B cell (primary cell): ENCODE measurements at regions not wholly inside any gene's neighbourhood (a gene's known extent, or its start where the extent isn't known, plus 50 kb on each side); places are given as distances from the start of the nearest gene placed in this dataset.

Source experiments
- ATAC-seq: fragments of 200-7000 bp; cut with Tn5 transposase; one replicate; pipeline ENCODE4 v1.10.0; 2021; ENCODE audit warnings: low read depth, mild to moderate bottlenecking, moderate number of reproducible peaks, moderate library complexity
- CTCF ChIA-PET: fragments of 350-600 bp; sonication (Branson Sonifier 250); formaldehyde crosslinking; loops from one replicate; lab custom pipeline; 2021; ENCODE audit warnings: antibody characterized with exemption, inconsistent platforms; lab: Charles Lee
- POLR2A ChIA-PET: fragments of 350-600 bp; sonication (Branson Sonifier 250); formaldehyde crosslinking; loops from one replicate; lab custom pipeline; 2021; ENCODE audit warnings: antibody characterized with exemption; lab: Charles Lee
- DNase-seq: peaks from one replicate; pipeline ENCODE4 v3.0.0; 2013
- H2AFZ ChIP-seq: 2 replicates; pipeline ENCODE4 v1.6.1; 2012; ENCODE audit warnings: mild to moderate bottlenecking, low read depth, low read length; ENCODE audit not compliant: insufficient read depth, poor library complexity, severe bottlenecking
- H3K27ac ChIP-seq, 2 donors: 1 replicate in 1 of 2; 2 replicates in 1 of 2; pipeline ENCODE4 v1.5.1; 2012 to 2013; ENCODE audit warnings: low read length in 2 of 2, mild to moderate bottlenecking in 2 of 2, moderate library complexity in 1 of 2
- H3K27me3 ChIP-seq, 4 experiments: fragments of 200-600 bp in 1 of 4; sonication (generic) in 1 of 4; replicated peaks in 1 of 4; 1 replicate in 2 of 4; 2 replicates in 2 of 4; pipeline versions ENCODE4 v1.6.1 to v1.7.0; 2013 to 2016; ENCODE audit warnings: low read length in 3 of 4, mild to moderate bottlenecking in 2 of 4, mixed read lengths in 1 of 4, moderate library complexity in 1 of 4; ENCODE audit not compliant: insufficient read depth in 4 of 4, control insufficient read depth in 3 of 4; ENCODE audit errors: control extremely low read depth in 1 of 4
- H3K36me3 ChIP-seq, 2 experiments: replicated peaks in 1 of 2; 1 replicate in 1 of 2; 2 replicates in 1 of 2; pipeline versions ENCODE4 v1.6.1 to v1.7.1; 2013; ENCODE audit warnings: low read length in 1 of 2; ENCODE audit not compliant: insufficient read depth in 2 of 2, control insufficient read depth in 1 of 2; ENCODE audit errors: control extremely low read depth in 1 of 2, extremely low read depth in 1 of 2
- H3K4me1 ChIP-seq, 2 donors: fragments of 200-600 bp in 1 of 2; sonication (generic) in 1 of 2; 1 replicate in 1 of 2; 2 replicates in 1 of 2; pipeline versions ENCODE4 v1.5.1 to v1.6.1; 2013 to 2017; ENCODE audit warnings: low read length in 2 of 2; ENCODE audit not compliant: control insufficient read depth in 2 of 2, insufficient read depth in 2 of 2
- H3K4me2 ChIP-seq: replicated peaks from 2 replicates; pipeline ENCODE3; 2012; ENCODE audit warnings: mild to moderate bottlenecking, low read depth, low read length; ENCODE audit not compliant: poor library complexity, severe bottlenecking
- H3K4me3 ChIP-seq, 5 experiments: fragments of 200-600 bp in 1 of 5; sonication (generic) in 1 of 5; 1 replicate in 3 of 5; 2 replicates in 2 of 5; pipeline versions ENCODE4 v1.5.1 to v1.7.0; 2011 to 2016; ENCODE audit warnings: low read length in 4 of 5, mild to moderate bottlenecking in 4 of 5, low read depth in 2 of 5, control low read depth in 1 of 5, moderate library complexity in 1 of 5; ENCODE audit not compliant: insufficient read depth in 1 of 5; ENCODE audit errors: control extremely low read depth in 1 of 5, extremely low read depth in 1 of 5
- H3K79me2 ChIP-seq: fragments of 200-600 bp; sonication (generic); one replicate; pipeline ENCODE4 v1.6.0; 2016; ENCODE audit warnings: low read length; ENCODE audit not compliant: control insufficient read depth, insufficient read depth
- H3K9ac ChIP-seq: fragments of 200-600 bp; sonication (generic); 2 replicates; pipeline ENCODE4 v1.6.1; 2017; ENCODE audit warnings: mild to moderate bottlenecking, low read length, moderate library complexity
- H3K9me3 ChIP-seq, 3 donors: one replicate each; pipeline versions ENCODE4 v1.6.1 to v1.7.1; 2013; ENCODE audit warnings: low read length in 2 of 3; ENCODE audit not compliant: control insufficient read depth in 2 of 3, insufficient read depth in 1 of 3; ENCODE audit errors: control extremely low read depth in 1 of 3
- H4K20me1 ChIP-seq: 2 replicates; pipeline ENCODE4 v1.6.0; 2012; ENCODE audit warnings: mild to moderate bottlenecking, low read length; ENCODE audit not compliant: insufficient read depth, control insufficient read depth, poor library complexity, severe bottlenecking
- H3K27ac Mint-ChIP-seq: one replicate; pipeline ENCODE4 v1.8.0; 2021; ENCODE audit warnings: mixed read lengths
- H3K27me3 Mint-ChIP-seq: one replicate; pipeline ENCODE4 v1.8.0; 2021; ENCODE audit warnings: mixed read lengths
- H3K4me1 Mint-ChIP-seq: one replicate; pipeline ENCODE4 v1.8.0; 2021; ENCODE audit warnings: mixed read lengths
- H3K4me3 Mint-ChIP-seq: one replicate; pipeline ENCODE4 v1.8.0; 2021; ENCODE audit warnings: mixed read lengths
- H3K9me3 Mint-ChIP-seq: one replicate; pipeline ENCODE4 v1.8.0; 2022; ENCODE audit warnings: mixed read lengths; ENCODE audit not compliant: insufficient read depth
- EZH2 ChIP-seq: IDR thresholded peaks from 2 replicates; pipeline ENCODE4 v1.6.1; 2012; ENCODE audit warnings: borderline replicate concordance, low read depth, mild to moderate bottlenecking, moderate library complexity, low read length; ENCODE audit not compliant: insufficient read depth, poor library complexity, severe bottlenecking
- WGBS: methylation state at CpG from one replicate; pipeline ENCODE4 v1.1.5; 2013; ENCODE audit warnings: missing lambda C conversion rate; ENCODE audit not compliant: insufficient coverage; 5-methylcytosine and 5-hydroxymethylcytosine counted together
- intact Hi-C: fragments of 100-400 bp; cut with micrococcal nuclease; formaldehyde crosslinking; loops from one replicate; pipeline ENCODE4 v1.10.0; 2022
- TF ChIP-seq, protein P1 (sequence below): fragments of 200-600 bp; IDR thresholded peaks from one replicate; pipeline ENCODE4 v1.8.0; 2022; ENCODE audit warnings: antibody characterized with exemption, mild to moderate bottlenecking

GRCh38 chr4:123163501-123163900, 233.1 kb upstream of the SPRY1 start:
- no peaks in the 10 kb centered on the region for H4K20me1 ChIP-seq
- DNase-seq = no peak
- H3K4me1 Mint-ChIP-seq = no peaks in the 10 kb centered on the region
- no peaks in the 10 kb centered on the region for H3K36me3 ChIP-seq
- intact Hi-C loops = no loop called here
- H3K4me3 Mint-ChIP-seq = no peak overlapping the region
- H2AFZ ChIP-seq = no peak overlapping the region
- no CpG with 5 or more reads among the region's 1 CpG for WGBS
- no peaks in the 10 kb centered on the region for H3K9me3 Mint-ChIP-seq
- H3K4me3 ChIP-seq = no peak overlapping the region
- no peaks in the 10 kb centered on the region for H3K9me3 ChIP-seq
- POLR2A ChIA-PET = no interaction called here
- H3K27ac ChIP-seq = no peak overlapping the region
- H3K4me2 ChIP-seq = no peak overlapping the region
- H3K27me3 ChIP-seq = no peaks in the 10 kb centered on the region
- H3K9ac ChIP-seq = no peak overlapping the region
- CTCF ChIA-PET = no interaction called here
- TF ChIP-seq EZH2 = no peak
- TF ChIP-seq, protein P1, sequence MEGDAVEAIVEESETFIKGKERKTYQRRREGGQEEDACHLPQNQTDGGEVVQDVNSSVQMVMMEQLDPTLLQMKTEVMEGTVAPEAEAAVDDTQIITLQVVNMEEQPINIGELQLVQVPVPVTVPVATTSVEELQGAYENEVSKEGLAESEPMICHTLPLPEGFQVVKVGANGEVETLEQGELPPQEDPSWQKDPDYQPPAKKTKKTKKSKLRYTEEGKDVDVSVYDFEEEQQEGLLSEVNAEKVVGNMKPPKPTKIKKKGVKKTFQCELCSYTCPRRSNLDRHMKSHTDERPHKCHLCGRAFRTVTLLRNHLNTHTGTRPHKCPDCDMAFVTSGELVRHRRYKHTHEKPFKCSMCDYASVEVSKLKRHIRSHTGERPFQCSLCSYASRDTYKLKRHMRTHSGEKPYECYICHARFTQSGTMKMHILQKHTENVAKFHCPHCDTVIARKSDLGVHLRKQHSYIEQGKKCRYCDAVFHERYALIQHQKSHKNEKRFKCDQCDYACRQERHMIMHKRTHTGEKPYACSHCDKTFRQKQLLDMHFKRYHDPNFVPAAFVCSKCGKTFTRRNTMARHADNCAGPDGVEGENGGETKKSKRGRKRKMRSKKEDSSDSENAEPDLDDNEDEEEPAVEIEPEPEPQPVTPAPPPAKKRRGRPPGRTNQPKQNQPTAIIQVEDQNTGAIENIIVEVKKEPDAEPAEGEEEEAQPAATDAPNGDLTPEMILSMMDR = no peak
- no peaks in the 10 kb centered on the region for H3K27me3 Mint-ChIP-seq
- ATAC-seq = no peak
- no peak overlapping the region for H3K27ac Mint-ChIP-seq
- no peaks in the 10 kb centered on the region for H3K79me2 ChIP-seq
- H3K4me1 ChIP-seq = no peaks in the 10 kb centered on the region

DNA sequence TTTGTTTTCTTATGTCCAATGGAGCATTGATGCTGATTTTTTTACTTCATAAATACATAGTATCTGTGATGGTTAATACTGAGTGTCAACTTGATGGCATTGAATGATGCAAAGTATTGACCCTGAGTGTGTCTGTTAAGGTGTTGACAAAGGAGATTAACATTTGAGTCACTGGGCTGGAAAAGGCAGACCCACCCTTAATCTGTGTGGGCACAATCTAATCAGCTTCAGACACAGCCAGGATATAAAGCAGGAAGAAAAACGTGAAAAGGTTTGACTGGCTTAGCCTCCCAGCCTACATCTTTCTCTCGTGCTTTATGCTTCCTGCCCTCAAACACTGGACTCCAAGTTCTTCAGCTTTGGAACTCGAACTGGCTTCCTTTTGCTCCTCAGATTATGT, 230.6 kb upstream of the SPRY1 start:
- H3K9me3 ChIP-seq = no peaks in the 10 kb centered on the region
- H3K27me3 Mint-ChIP-seq = no peaks in the 10 kb centered on the region
- no peaks in the 10 kb centered on the region for H4K20me1 ChIP-seq
- no peaks in the 10 kb centered on the region for H3K79me2 ChIP-seq
- no peak overlapping the region for H3K9ac ChIP-seq
- no peaks in the 10 kb centered on the region for H3K4me1 ChIP-seq
- no peak overlapping the region for H3K4me2 ChIP-seq
- H3K4me1 Mint-ChIP-seq = no peaks in the 10 kb centered on the region
- POLR2A ChIA-PET = no interaction called here
- H3K4me3 ChIP-seq = no peak overlapping the region
- WGBS = 100% methylated on average over 1 of the region's 3 CpGs
- DNase-seq = no peak
- CTCF ChIA-PET = no interaction called here
- no peak overlapping the region for H2AFZ ChIP-seq
- no peak for TF ChIP-seq EZH2
- TF ChIP-seq, protein P1 = no peak
- intact Hi-C loops = no loop called here
- no peaks in the 10 kb centered on the region for H3K9me3 Mint-ChIP-seq
- no peak overlapping the region for H3K27ac ChIP-seq
- H3K4me3 Mint-ChIP-seq = no peak overlapping the region
- H3K27ac Mint-ChIP-seq = no peak overlapping the region
- no peak for ATAC-seq
- no peaks in the 10 kb centered on the region for H3K27me3 ChIP-seq
- H3K36me3 ChIP-seq = no peaks in the 10 kb centered on the region
